NCI-H345 treated with DMSO at 0.1 percent for 48 hours (cell line): ENCODE measurements at regions not wholly inside any gene's neighbourhood (a gene's known extent, or its start where the extent isn't known, plus 50 kb on each side); places are given as distances from the start of the nearest gene placed in this dataset.

ENCODE experiments used
- DNase-seq: peaks from one replicate; lab custom pipeline; 2025; ENCODE audit not compliant: unreplicated experiment; lab: John Stamatoyannopoulos, UW

DNA sequence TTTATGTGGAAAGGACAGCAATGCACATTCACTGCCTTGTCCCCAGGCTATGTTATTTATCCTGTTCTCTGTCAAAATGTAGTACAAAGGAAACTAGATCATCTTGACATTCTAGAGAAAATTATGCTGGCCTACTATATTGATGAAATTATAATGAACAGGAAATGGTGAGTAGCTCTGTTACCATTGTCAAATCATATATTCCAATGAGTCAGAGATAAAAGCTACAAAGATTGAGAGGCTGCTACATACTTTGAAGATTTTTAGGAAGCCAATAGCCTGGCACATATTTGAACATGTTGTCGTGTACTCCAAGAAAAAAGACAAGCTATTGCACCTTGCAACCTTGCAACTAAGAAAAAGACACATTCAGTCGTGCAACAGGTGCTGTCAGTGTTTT lies 52.7 kb upstream of the TET2 start:
- no peak for DNase-seq
